Type B pancreatic cell (in vitro differentiated cells): ENCODE measurements at regions not wholly inside any gene's neighbourhood (a gene's known extent, or its start where the extent isn't known, plus 50 kb on each side); places are given as distances from the start of the nearest gene placed in this dataset.

ENCODE experiments used
- DNase-seq: peaks from one replicate; pipeline ENCODE4 v3.0.0; 2021; ENCODE audit warnings: mixed read lengths; ENCODE audit not compliant: unreplicated experiment; ENCODE audit errors: extremely low spot score
- H3K27ac Mint-ChIP-seq: 2 replicates; pipeline ENCODE4 v1.8.0; 2021; ENCODE audit warnings: mild to moderate bottlenecking, mixed read lengths
- H3K27me3 Mint-ChIP-seq: 2 replicates; pipeline ENCODE4 v1.8.0; 2021; ENCODE audit warnings: mixed read lengths
- H3K36me3 Mint-ChIP-seq: 2 replicates; pipeline ENCODE4 v1.8.0; 2021; ENCODE audit warnings: mixed read lengths
- H3K4me1 Mint-ChIP-seq: one replicate; pipeline ENCODE4 v1.8.0; 2021; ENCODE audit warnings: mixed read lengths; ENCODE audit not compliant: unreplicated experiment
- H3K4me3 Mint-ChIP-seq: 2 replicates; pipeline ENCODE4 v1.8.0; 2021; ENCODE audit warnings: mild to moderate bottlenecking, mixed read lengths
- H3K9me3 Mint-ChIP-seq: 2 replicates; pipeline ENCODE4 v1.8.0; 2021; ENCODE audit warnings: mixed read lengths
- CTCF ChIP-seq: fragments of 200-600 bp; sonication (generic); conservative IDR thresholded peaks from 2 replicates; pipeline ENCODE4 v1.5.0; 2021; ENCODE audit warnings: antibody characterized with exemption, mild to moderate bottlenecking

DNA sequence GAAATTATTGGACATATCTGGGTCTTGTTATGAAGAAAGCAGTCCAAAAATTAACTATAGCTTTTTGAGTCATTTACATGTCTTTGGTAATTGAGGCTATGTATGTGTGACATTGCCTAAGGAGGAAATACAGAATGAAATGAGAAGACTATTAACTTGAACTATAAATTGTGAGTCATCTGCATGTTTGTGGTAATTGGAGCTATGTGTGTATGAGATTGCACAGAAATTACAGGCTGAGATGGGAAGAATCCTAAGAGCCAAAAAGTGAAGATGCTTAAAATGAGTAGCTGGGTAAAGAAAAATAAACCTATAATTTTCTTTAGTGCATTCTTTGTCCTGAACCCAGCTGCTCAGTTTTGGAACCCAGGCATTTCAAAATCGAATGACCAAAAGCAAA is 747.6 kb upstream of the EDIL3 start:
- no peaks in the 10 kb centered on the region for H3K4me1 Mint-ChIP-seq
- H3K36me3 Mint-ChIP-seq: no peaks in the 10 kb centered on the region
- H3K4me3 Mint-ChIP-seq: no peak overlapping the region
- H3K9me3 Mint-ChIP-seq: no peaks in the 10 kb centered on the region
- DNase-seq: no peak
- no peak for TF ChIP-seq CTCF
- H3K27ac Mint-ChIP-seq: no peak overlapping the region
- H3K27me3 Mint-ChIP-seq: no peaks in the 10 kb centered on the region

- no peaks in the 10 kb centered on the region for H3K4me1 Mint-ChIP-seq
- no peaks in the 10 kb centered on the region for H3K36me3 Mint-ChIP-seq
- H3K4me3 Mint-ChIP-seq: no peak overlapping the region
- DNase-seq: no peak
- H3K27ac Mint-ChIP-seq: no peak overlapping the region
- no peaks in the 10 kb centered on the region for H3K9me3 Mint-ChIP-seq
- no peak for TF ChIP-seq CTCF
- no peaks in the 10 kb centered on the region for H3K27me3 Mint-ChIP-seq
These were observed 755.8 kb upstream of the EDIL3 start for GRCh38 chr5:85140471-85140870.

GRCh38 chr5:85143138-85143537 is 758.5 kb upstream of the EDIL3 start:
- no peak for DNase-seq
- no peaks in the 10 kb centered on the region for H3K36me3 Mint-ChIP-seq
- no peak overlapping the region for H3K4me3 Mint-ChIP-seq
- no peak for TF ChIP-seq CTCF
- no peaks in the 10 kb centered on the region for H3K9me3 Mint-ChIP-seq
- H3K4me1 Mint-ChIP-seq: no peaks in the 10 kb centered on the region
- H3K27me3 Mint-ChIP-seq: peaks cover 4% of the 10 kb centered on the region
- H3K27ac Mint-ChIP-seq: no peak overlapping the region

DNA sequence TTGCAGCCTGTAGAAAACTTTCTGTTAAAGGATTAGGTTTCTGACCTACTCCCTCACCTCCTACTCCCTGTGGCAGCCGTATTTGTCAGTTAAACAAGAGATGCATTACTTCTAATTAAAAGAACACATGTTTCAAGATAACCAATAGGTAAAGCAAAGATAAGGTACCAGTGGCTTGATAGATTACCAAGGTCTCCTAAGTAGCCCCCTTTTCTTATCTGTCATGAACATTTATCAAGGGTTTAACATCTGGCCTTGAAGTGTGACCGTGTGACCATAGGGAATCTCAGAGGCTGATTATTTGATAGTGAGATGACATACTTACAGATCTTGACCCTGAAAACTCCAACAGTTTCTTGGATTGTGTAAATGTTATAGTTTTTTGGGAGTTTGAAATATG is 764.0 kb upstream of the EDIL3 start:
- no peak for TF ChIP-seq CTCF
- Mint-ChIP-seq H3K4me3 (no peak overlapping the region), H3K27ac (no peak overlapping the region), H3K36me3 (no peaks in the 10 kb centered on the region), H3K27me3 (peaks cover 26% of the 10 kb centered on the region), H3K9me3 (no peaks in the 10 kb centered on the region), H3K4me1 (peaks cover 7% of the 10 kb centered on the region)
- no peak for DNase-seq

DNA sequence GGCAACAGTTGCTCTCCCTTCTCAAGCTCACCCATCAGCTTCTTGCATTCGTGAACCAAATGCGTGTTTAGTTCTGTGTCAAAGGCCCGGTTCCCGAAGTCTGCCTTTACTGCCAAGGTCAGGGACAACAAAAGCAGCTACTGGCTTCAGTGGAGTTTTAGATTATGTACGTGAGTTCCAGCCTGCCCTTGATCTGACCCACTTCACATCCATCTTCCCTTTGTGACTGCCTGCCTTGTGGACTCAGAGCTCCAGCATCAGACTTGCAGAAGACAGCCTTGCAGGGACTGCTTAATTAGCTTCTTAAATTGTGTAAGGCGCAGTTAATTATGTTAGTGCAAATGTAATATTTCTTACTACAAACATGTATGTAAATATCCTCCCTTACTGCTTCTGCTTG is 774.7 kb upstream of the EDIL3 start:
- no peaks in the 10 kb centered on the region for H3K36me3 Mint-ChIP-seq
- no peak overlapping the region for H3K27ac Mint-ChIP-seq
- TF ChIP-seq CTCF: no peak
- no peaks in the 10 kb centered on the region for H3K4me1 Mint-ChIP-seq
- no peaks in the 10 kb centered on the region for H3K9me3 Mint-ChIP-seq
- H3K27me3 Mint-ChIP-seq: peaks cover 16% of the 10 kb centered on the region
- DNase-seq: no peak
- no peak overlapping the region for H3K4me3 Mint-ChIP-seq

DNA sequence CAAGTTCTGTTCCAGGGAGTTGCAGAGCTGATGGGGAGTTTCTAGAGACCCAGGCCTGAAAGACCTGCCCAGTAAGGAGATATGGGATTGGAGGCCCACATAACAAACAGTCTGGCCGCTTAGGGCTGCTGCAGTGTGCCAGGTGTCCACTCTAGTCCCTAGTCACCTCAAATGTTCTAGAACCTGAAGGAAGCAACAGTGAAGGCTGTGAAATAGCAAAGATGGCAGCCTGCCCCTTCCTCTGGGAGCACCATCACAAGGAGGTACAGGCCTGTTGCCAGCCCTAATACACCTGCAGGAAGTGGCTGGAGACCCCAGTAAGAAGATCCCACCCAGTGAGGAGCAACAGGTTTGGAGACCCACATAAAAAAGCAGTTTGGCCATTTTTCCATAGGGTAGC is 783.8 kb upstream of the EDIL3 start:
- Mint-ChIP-seq H3K27me3 (peaks cover 2% of the 10 kb centered on the region), H3K27ac (no peak overlapping the region), H3K4me1 (no peaks in the 10 kb centered on the region), H3K4me3 (no peak overlapping the region), H3K36me3 (no peaks in the 10 kb centered on the region), H3K9me3 (no peaks in the 10 kb centered on the region)
- no peak for TF ChIP-seq CTCF
- DNase-seq: no peak
